ENCODE measurements at regions not wholly inside any gene's neighbourhood (a gene's known extent, or its start where the extent isn't known, plus 50 kb on each side); places are given as distances from the start of the nearest gene placed in this dataset.
"Not testable (repeated sequence)": the region's sequence is repeated elsewhere in the genome, so short reads cannot be mapped to it uniquely, and the experiment has no call there.

GRCh38 chr12:25382311-25383106 is 131.8 kb upstream of the KRAS start:
- no peak for DNase-seq (ENCODE audit: low spot score)

- DNase-seq (ENCODE audit: low spot score): no peak
Observed at GRCh38 chr12:25377469-25378177, 126.9 kb upstream of the KRAS start.

DNA sequence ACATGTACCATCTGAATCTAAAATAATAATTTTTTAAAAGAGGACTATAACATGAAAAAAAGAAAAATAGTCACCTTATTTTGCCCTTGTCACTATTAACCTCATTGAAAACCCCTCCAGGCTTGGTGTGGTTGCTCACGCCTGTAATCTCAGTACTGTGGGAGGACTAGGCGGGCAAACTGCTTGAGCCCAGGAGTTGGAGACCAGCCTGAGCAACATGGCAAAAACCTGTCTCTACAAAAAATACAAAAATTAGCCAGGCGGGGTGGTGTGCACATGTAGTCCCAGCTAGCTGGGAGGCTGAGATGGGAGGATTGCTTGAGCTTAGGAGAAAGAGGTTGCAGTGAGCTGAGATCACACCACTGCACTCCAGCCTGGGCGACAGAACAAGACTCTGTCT is 126.3 kb upstream of the KRAS start:
- no peak for DNase-seq (ENCODE audit: low spot score)

DNA sequence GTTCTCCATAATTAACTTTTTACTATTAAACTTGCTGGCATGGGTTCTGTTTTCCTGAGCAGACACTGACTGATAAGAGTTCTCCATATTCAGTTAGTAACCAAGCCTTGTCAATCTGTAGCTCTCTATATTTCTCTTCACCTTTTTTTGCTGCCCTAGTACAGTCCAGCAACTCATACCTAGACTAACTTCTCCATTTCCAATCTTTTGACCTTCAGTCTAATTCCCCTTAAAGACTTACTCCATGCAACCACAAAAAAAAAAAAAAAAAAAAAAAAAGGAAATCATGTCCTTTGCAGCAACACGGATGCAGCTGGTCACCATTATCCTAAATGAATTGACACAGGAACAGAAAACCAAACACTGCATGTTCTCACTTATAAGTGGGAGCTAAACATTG is 125.7 kb upstream of the KRAS start:
- DNase-seq (ENCODE audit: low spot score): no peak

GRCh38 chr12:25372969-25373817 is 122.5 kb upstream of the KRAS start:
- DNase-seq (ENCODE audit: low spot score): no peak

- DNase-seq (ENCODE audit: low spot score): no peak
Observed at GRCh38 chr12:25372002-25372401, 121.3 kb upstream of the KRAS start.

GRCh38 chr12:25368557-25368956 is 117.8 kb upstream of the KRAS start:
- DNase-seq (ENCODE audit: low spot score): no peak

DNA sequence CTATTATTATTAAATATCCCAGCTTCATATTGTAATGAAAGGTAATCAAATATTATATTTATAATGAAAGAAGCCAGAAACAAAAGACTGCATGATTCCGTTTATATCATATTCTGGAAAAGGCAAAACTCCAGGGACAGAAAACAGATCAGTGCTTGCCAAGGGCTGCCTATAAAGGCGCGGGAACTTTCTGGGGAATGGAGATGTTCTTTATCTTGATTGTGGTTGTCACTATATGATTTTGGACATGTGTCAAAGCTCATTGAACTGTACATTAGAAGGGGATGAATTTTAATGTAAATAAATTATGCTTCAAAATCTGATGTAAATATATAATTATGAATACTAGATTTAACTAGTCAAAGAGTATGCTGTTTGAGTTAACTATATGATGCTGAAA is 115.4 kb upstream of the KRAS start:
- DNase-seq (ENCODE audit: low spot score): no peak

- no peak for DNase-seq (ENCODE audit: low spot score)
Observed at GRCh38 chr12:25365340-25365730, 114.6 kb upstream of the KRAS start.

DNA sequence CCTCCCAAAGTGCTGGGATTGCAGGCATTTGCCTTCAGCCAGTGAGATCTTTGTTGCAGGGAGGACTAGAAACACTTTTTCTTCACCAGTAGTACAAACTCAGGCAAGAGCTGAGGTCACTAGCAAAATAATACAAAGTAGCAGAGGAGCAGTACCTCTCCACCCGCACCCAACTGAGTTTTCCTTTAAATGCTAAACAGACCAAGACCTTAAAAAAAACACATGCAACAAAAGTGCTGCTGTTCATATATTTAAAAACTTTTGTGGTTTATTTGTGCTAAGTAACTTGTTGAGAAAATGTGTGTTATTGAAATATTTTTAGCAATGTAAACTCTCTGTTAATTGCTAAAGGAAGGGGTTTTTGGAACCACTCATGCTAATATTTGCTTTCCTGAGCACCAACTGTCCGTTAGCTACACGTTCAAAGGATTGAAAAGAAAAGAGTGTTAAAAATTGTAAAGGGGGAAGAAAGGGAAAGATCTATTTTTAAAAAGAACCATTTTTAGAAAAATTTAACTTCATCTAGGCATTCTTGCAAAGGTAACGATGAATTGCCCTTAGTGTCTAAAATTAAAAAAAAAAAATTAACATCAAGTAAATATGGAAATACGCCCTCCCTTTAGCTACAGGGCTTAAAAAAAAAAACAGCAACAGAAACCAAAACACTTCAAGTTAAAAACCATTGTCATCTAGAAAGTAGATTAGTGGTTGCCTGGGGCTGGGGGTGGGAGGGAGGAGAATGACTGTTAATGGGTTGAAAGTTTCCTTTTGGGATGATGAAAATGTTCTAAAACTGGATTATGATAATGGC is 114.0 kb upstream of the KRAS start:
- DNase-seq (ENCODE audit: low spot score): no peak

GRCh38 chr12:25362646-25363045 is 111.9 kb upstream of the KRAS start:
- no peak for DNase-seq (ENCODE audit: low spot score)

- no peak for DNase-seq (ENCODE audit: low spot score)
Observed at GRCh38 chr12:25361511-25361910, 110.8 kb upstream of the KRAS start.

- no peak for DNase-seq (ENCODE audit: low spot score)
Observed at GRCh38 chr12:25357595-25357994, 106.9 kb upstream of the KRAS start.

DNA sequence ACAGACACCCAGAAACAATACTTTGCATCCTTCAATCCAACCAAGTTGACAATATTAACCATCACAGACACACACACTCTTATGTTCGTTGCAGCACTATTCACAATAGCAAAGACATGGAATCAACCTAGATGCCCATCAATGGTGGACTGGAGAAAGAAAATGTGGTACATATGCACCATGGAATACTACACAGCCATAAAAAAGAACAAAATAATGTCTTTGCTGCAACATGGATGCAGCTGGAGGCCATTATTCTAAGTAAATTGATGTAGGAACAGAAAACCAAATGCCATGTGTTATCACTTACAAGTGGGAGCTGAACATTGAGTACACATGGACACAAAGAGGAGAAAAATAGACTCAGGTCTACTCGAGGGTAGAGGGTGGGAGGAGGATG is 102.2 kb upstream of the KRAS start:
- not testable (repeated sequence) for DNase-seq (ENCODE audit: low spot score)

- DNase-seq (ENCODE audit: low spot score): no peak
Observed at GRCh38 chr12:25352083-25352918, 101.6 kb upstream of the KRAS start.

DNA sequence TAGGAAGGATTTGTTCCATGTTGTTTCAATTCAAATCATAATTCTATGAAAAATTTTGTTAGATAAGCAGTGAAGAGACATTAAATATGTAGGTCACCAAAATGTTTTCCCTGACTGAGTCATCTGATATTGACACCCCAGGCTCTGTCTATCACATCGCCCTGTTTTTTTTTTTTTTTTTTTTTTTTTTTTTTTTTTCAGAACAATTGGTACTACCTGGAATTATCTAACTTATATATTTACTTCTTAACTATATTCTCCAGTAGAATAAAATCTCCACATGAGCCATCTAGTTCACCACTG is 97.8 kb upstream of the KRAS start:
- DNase-seq (ENCODE audit: low spot score): no peak

- no peak for DNase-seq (ENCODE audit: low spot score)
Observed at GRCh38 chr12:25347716-25348592, 97.2 kb upstream of the KRAS start.

DNA sequence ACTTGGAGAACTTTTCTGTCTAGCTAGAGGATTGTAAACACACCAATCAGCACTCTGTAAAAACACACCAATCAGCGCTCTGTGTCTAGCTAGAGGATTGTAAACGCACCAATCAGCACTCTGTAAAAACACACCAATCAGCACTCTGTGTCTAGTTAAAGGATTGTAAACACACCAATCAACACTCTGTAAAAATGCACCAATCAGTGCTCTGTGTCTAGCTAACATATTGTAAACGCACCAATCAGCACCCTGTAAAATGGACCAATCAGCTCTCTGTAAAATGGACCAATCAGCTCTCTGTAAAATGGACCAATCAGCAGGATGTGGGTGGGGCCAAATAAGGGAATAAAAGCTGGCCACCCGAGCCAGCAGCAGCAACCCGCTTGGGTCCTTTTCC is 91.1 kb upstream of the KRAS start:
- not testable (repeated sequence) for DNase-seq (ENCODE audit: low spot score)

DNA sequence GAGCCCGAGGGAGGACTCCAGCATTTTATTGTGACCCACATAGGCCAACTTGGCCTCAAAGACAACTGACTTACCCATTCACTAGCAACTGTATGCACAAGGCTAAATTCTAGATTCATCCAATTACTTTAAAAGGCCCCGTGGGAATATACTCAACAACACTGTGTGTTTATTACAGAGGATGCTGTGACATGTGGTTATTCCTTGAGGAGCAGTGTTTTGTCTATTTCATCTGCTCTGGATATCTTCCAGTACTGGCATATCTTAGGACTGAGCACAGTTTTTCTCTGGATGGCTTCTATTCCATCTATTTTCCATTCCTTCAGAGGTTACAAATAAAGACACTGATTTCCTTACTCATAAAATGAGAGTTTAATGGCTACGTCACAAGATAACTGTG is 87.2 kb upstream of the KRAS start:
- DNase-seq (ENCODE audit: low spot score): no peak

DNA sequence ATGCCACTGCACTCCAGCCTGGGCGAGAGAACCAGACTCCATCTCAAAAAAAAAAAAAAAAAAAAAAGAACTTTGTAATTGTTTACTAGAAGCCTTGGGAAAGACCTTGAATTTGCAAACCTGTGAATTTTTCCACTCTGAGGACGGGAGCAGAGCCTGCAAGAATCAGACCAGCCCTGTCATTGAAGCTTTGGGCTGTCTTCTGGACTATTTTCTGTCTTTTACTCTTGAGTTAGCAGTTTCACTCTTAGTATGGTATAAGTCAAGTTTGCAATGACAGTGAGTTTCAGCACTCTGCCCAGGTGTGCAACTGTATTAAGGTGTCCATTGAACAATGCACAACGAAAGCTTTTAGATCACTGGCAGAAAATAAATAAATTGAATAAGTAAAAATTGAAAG is 81.4 kb upstream of the KRAS start:
- DNase-seq (ENCODE audit: low spot score): no peak

Data from cerebellar cortex (tissue), 1 donor.